T-helper 17 cell (primary cell): ENCODE measurements at regions not wholly inside any gene's neighbourhood (a gene's known extent, or its start where the extent isn't known, plus 50 kb on each side); places are given as distances from the start of the nearest gene placed in this dataset.
"Not testable (repeated sequence)": the region's sequence is repeated elsewhere in the genome, so short reads cannot be mapped to it uniquely, and the experiment has no call there.

ENCODE experiments used
- ATAC-seq: fragments of 150-1000 bp; cut with Tn5 transposase; 2 replicates; pipeline ENCODE4 v1.10.0; 2021; ENCODE audit warnings: mild to moderate bottlenecking, moderate library complexity
- DNase-seq, 3 donors: peaks; one replicate each; pipeline versions ENCODE4 v3.0.0 to v3.0.0-alpha.2; 2020 to 2021
- H3K9me3 ChIP-seq: one replicate; pipeline ENCODE4 v1.7.0; 2013; ENCODE audit warnings: low read length, mild to moderate bottlenecking; ENCODE audit not compliant: control insufficient read depth, poor library complexity, severe bottlenecking
- H3K27ac Mint-ChIP-seq: one replicate; pipeline ENCODE4 v1.8.0; 2022; ENCODE audit warnings: mild to moderate bottlenecking, moderate library complexity, mixed read lengths
- H3K27me3 Mint-ChIP-seq: one replicate; pipeline ENCODE4 v1.8.0; 2022; ENCODE audit warnings: mixed read lengths
- H3K36me3 Mint-ChIP-seq: one replicate; pipeline ENCODE4 v1.8.0; 2022; ENCODE audit warnings: low read depth, mixed read lengths
- H3K4me1 Mint-ChIP-seq: one replicate; pipeline ENCODE4 v1.8.0; 2022; ENCODE audit warnings: mild to moderate bottlenecking, mixed read lengths
- H3K4me3 Mint-ChIP-seq: one replicate; pipeline ENCODE4 v1.8.0; 2022; ENCODE audit warnings: mild to moderate bottlenecking, moderate library complexity, mixed read lengths

DNA sequence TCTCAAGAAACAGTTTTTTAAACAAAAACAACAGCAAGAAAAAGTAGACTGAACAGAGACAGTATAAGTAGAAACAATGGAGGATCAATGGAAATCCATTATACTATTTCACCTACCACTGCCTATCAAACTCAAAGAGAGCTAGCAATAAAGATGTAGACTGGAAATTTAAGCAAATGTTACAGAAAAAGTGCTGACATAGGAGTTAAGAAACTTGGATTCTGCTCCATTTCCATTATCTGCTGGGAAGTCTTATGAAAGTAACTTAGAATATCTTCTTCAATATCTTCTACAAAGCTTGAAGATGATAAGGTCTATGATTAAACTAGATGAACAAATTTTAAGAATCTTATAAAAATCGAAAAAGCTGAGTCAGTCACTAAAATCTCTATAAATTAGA lies 1469.8 kb upstream of the C9orf72 start:
- Mint-ChIP-seq H3K27me3 (no peaks in the 10 kb centered on the region), H3K36me3 (no peaks in the 10 kb centered on the region), H3K4me1 (no peaks in the 10 kb centered on the region), H3K4me3 (no peak overlapping the region), H3K27ac (no peak overlapping the region)
- DNase-seq (no peak), ATAC-seq (no peak)
- H3K9me3 ChIP-seq: no peaks in the 10 kb centered on the region

DNA sequence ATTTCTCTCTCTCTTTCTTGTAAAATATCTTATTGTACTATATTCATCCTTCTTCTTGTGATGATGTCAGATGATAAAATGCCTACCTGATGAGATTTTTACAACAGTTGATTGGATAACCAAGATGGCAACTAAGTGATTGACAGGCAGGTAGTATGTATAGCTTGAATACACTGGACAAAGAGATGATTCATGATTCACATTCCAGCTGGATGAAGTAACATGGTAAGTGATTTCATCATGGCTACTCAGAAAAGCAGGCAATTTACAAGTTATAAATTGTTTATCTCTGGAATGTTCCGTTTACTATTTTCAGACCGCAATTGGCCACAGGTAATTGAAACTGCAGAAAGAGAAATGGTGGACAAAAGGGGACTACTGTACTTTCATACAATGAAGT lies 1471.7 kb upstream of the C9orf72 start:
- no peak for ATAC-seq
- Mint-ChIP-seq H3K4me1 (no peaks in the 10 kb centered on the region), H3K27me3 (no peaks in the 10 kb centered on the region), H3K27ac (no peak overlapping the region), H3K36me3 (no peaks in the 10 kb centered on the region), H3K4me3 (no peak overlapping the region)
- H3K9me3 ChIP-seq: no peaks in the 10 kb centered on the region
- DNase-seq: no peak

DNA sequence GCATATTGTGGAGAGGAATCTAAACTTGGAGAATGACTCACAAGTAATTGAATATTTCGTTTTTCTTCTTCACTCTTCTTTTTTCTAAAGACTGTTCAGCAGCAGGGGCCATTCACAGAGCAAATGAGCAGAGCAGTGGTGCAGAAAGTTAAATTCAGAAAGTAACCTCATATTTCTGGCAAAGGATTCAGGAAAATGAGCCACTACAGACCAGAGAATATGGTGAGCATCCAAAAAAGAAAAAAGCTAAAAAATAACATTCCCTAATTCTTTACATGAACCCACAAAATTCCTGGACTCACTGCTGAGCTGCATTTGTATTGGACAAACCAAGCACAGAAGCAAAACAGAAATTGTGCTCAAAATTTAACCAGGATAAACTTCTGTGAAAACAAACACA lies 1486.8 kb upstream of the C9orf72 start:
- ATAC-seq (no peak), DNase-seq (no peak)
- Mint-ChIP-seq H3K4me1 (no peaks in the 10 kb centered on the region), H3K27ac (no peak overlapping the region), H3K36me3 (no peaks in the 10 kb centered on the region), H3K27me3 (no peaks in the 10 kb centered on the region), H3K4me3 (no peak overlapping the region)
- H3K9me3 ChIP-seq: no peaks in the 10 kb centered on the region

DNA sequence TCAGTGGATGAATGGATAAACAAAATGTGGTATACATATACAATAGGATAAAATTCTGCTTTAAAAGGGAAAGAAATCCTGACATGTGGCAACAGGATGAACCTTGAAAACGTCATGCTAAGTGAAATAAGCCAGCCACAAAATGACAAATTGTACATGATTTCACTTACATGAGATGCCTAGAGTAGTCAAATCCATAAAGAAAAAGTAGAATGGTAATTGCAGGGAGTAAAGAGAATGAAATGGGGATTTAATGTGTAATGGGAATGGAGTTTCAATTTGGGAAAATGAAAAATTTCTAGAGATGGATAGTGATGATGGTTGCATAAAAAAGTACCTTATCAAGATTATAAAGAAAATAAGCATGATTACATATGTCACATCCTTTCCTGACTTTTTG lies 1489.2 kb upstream of the C9orf72 start:
- no peaks in the 10 kb centered on the region for H3K4me1 Mint-ChIP-seq
- no peak for ATAC-seq
- H3K36me3 Mint-ChIP-seq: no peaks in the 10 kb centered on the region
- DNase-seq: no peak
- H3K4me3 Mint-ChIP-seq: no peak overlapping the region
- H3K27me3 Mint-ChIP-seq: no peaks in the 10 kb centered on the region
- H3K9me3 ChIP-seq: no peaks in the 10 kb centered on the region
- H3K27ac Mint-ChIP-seq: no peak overlapping the region

DNA sequence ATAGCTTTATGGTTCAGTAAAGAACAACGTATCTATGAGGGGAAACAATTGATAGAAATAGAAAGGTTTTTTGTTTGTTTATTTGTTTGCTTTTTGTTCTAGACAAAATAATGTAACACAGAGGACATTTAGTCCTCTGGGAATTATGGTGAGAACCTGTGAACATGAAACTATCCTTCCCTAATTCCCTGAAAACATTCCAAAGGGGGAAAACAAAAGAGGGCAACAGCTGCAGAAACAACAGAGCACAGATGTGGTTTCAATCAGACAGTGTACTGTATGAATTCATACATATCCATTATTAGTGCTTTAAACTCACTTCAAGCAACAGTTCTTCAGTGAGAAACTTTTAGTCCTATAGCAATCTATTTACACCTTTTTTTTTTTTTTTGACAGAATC lies 1489.8 kb upstream of the C9orf72 start:
- Mint-ChIP-seq H3K27me3 (no peaks in the 10 kb centered on the region), H3K36me3 (no peaks in the 10 kb centered on the region), H3K27ac (no peak overlapping the region), H3K4me1 (no peaks in the 10 kb centered on the region), H3K4me3 (no peak overlapping the region)
- DNase-seq (no peak), ATAC-seq (no peak)
- H3K9me3 ChIP-seq: no peaks in the 10 kb centered on the region

DNA sequence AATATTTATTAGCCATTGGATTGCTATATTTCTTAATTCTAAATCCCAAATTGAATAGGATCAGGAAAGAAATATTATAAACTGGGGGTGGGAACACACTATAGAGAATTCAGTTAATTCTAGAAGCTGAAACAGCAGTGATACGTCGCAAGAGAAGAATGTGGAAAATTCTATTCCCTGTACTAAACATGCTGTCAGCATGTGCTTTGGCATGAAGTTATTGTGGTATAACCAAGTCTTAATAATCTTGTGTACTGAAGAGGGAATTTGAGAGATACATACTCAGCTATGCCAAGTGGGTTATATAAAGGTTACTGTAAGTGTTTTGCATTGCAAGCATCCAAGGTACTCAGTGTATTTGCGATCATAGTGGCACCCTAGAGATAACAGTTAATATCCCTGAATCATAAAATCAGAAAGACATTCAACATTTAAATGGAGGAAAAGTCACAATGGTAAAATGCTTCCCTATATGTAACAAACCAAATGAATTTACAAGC lies 1492.9 kb upstream of the C9orf72 start:
- no peak for ATAC-seq

DNA sequence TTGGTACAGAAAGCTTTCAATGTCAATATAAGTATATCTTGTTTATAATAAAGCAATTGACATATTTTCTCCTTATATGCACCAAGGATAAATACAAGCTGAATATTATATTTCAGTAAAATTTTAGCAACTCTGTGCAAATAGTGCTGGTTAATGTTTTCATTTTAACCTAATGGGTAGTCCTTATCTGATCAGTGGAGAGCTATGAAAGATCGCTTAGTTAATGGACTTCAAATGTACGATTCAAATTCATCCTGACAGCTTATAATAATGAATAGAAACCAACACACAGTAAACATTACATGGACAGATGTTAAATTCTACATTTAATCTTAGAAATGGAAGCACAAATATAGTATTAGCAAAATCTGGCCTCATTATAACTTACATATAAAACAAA lies 1495.2 kb upstream of the C9orf72 start:
- Mint-ChIP-seq H3K36me3 (no peaks in the 10 kb centered on the region), H3K4me1 (no peaks in the 10 kb centered on the region), H3K27ac (no peak overlapping the region), H3K4me3 (no peak overlapping the region), H3K27me3 (no peaks in the 10 kb centered on the region)
- no peaks in the 10 kb centered on the region for H3K9me3 ChIP-seq
- no peak for ATAC-seq
- no peak for DNase-seq

More for the DNA sequence above, 1492.9 kb upstream of the C9orf72 start:
- Mint-ChIP-seq H3K27ac (no peak overlapping the region), H3K36me3 (no peaks in the 10 kb centered on the region), H3K4me3 (no peak overlapping the region), H3K27me3 (no peaks in the 10 kb centered on the region), H3K4me1 (no peaks in the 10 kb centered on the region)
- DNase-seq: no peak
- H3K9me3 ChIP-seq: no peaks in the 10 kb centered on the region

DNA sequence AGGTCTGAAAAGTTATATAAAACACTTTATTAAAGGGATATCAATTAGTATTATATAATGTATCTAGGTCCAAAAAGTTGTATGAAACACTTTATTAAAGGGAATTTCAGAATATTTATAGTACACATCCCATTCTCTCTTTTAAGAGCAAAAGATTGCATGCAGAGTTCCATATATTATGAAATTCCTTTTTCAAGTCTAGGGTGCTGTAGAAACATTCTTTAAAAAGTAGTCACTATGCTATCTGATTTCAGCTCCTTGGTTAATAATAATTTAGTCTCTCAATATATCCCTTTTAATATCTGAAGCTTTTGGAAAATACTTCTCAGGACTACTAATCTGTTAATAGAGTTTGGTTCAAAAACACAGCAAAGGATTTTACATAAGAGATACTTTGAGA lies 1496.1 kb upstream of the C9orf72 start:
- Mint-ChIP-seq H3K4me1 (no peaks in the 10 kb centered on the region), H3K27ac (no peak overlapping the region)

DNA sequence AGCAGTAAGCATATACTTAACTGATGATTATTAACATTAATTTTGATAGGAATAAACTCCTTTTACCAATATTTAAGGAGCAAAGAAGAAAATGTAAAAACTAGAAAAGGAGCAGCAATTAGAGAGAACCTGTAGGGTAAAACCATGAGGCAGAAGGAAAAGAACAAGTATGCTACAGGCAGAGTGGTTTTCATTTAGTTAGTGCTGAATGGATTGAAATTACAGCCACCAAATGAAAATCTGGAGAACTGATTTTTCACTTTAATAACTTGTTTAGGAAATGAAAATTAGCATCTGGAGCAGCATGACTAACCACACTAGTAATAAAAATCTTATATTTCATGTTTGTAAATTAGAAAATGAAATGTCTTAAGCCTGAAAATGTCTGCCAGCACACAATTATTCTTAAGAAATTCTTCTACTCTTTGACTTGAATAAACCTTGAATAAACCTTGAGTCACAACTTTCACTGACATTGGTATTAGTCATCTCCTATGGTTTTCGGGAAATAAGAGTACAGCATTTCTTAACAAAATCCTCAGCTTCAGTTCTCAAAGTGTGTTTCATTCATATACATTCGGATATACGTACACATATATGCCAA lies 1504.9 kb upstream of the C9orf72 start:
- H3K4me1 Mint-ChIP-seq: no peaks in the 10 kb centered on the region
- H3K4me3 Mint-ChIP-seq: no peak overlapping the region
- no peaks in the 10 kb centered on the region for H3K9me3 ChIP-seq
- no peak for DNase-seq
- no peaks in the 10 kb centered on the region for H3K36me3 Mint-ChIP-seq
- no peak overlapping the region for H3K27ac Mint-ChIP-seq
- H3K27me3 Mint-ChIP-seq: no peaks in the 10 kb centered on the region
- ATAC-seq: no peak

More for the DNA sequence above, 1496.1 kb upstream of the C9orf72 start:
- ATAC-seq (no peak), DNase-seq (no peak)
- no peaks in the 10 kb centered on the region for H3K9me3 ChIP-seq
- Mint-ChIP-seq H3K4me3 (no peak overlapping the region), H3K36me3 (no peaks in the 10 kb centered on the region), H3K27me3 (no peaks in the 10 kb centered on the region)

DNA sequence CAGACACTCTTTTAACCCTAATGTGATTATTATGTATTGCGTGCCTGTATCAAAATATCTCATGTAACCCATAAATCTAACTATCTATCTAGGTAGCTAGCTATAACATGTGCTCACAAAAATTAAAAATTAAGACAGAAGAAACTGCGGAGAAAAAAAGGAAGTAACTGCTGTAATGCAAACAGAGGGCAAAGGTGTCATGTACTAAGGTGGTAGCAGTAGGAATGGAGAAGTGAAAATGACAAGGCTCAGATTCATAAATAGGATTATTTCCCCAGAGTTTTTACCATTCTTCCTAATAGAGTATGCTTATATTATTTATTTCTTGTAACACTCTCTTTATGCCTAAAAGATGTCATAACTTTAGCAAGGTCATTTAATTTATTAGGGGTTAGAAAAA lies 1527.5 kb upstream of the C9orf72 start:
- DNase-seq (no peak), ATAC-seq (no peak)
- no peaks in the 10 kb centered on the region for H3K4me1 Mint-ChIP-seq
- H3K36me3 Mint-ChIP-seq: no peaks in the 10 kb centered on the region
- no peaks in the 10 kb centered on the region for H3K27me3 Mint-ChIP-seq
- no peak overlapping the region for H3K4me3 Mint-ChIP-seq
- no peaks in the 10 kb centered on the region for H3K9me3 ChIP-seq
- H3K27ac Mint-ChIP-seq: no peak overlapping the region

DNA sequence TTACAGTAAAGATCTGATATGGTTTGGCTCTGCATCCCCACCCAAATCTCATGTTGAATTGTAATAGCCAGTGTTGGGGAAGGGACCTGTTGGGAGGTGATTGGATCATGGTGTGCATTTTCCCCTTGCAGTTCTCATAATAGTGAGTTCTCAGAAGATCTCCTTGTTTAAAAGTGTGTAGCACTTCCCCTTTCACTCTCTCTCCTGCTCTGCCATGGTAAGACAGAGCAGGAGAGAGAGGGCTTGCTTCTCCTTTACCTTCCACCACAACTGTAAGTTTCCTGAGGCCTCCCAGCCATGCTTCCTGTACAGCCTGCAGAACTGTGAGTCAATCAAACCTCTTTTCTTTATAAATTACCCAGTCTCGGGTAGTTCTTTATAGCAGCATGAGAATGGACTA lies 1530.9 kb upstream of the C9orf72 start:
- H3K27ac Mint-ChIP-seq, H3K4me3 Mint-ChIP-seq, H3K27me3 Mint-ChIP-seq, DNase-seq, H3K36me3 Mint-ChIP-seq, H3K4me1 Mint-ChIP-seq, H3K9me3 ChIP-seq, ATAC-seq: not testable (repeated sequence)

DNA sequence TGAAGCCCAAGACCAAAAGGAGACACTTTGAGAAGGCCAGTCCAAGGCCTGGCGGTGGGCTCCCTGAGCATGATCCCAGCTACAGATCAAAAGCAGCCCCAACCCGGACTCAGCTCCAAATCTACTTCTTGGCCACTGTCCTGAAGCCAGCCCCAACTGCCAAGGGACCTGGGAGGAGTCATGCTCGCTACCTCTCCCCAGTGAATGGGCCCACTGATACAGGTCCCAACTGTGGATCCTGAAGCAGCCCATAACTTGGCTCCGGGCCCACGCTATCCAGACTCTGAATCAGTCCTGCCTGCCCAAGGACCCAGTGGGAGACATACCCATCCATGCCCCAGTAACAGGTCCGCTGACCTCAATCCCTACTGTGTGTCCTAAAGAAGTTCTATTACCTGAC lies 1545.3 kb upstream of the C9orf72 start:
- DNase-seq (peak in 1 of 3 donors; percentile 6), ATAC-seq (no peak)
- no peaks in the 10 kb centered on the region for H3K27me3 Mint-ChIP-seq
- H3K4me3 Mint-ChIP-seq: no peak overlapping the region
- no peaks in the 10 kb centered on the region for H3K36me3 Mint-ChIP-seq
- no peak overlapping the region for H3K27ac Mint-ChIP-seq
- H3K4me1 Mint-ChIP-seq: no peaks in the 10 kb centered on the region
- H3K9me3 ChIP-seq: no peaks in the 10 kb centered on the region

DNA sequence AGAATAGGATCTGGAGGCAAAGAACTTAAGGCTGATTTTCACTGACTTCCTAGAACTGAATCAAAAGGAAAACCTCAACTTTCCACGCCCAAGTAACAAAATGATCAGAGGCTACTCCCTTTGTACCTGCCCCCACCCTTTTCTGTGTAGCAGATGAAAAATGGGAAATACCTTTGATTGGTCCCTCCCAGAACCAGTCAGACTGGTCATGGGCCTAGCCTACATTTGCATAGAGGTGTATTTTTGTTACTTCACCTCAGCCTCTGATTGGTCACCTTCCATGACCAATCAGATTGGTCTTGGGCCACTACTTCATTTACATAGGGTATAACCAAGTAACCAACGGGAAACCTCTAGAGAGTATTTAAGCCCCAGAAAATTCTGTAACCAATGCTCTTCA lies 1553.5 kb upstream of the C9orf72 start:
- ATAC-seq (no peak), DNase-seq (no peak)
- H3K4me3 Mint-ChIP-seq: no peak overlapping the region
- no peaks in the 10 kb centered on the region for H3K27me3 Mint-ChIP-seq
- H3K27ac Mint-ChIP-seq: no peak overlapping the region
- no peaks in the 10 kb centered on the region for H3K4me1 Mint-ChIP-seq
- H3K36me3 Mint-ChIP-seq: no peaks in the 10 kb centered on the region
- no peaks in the 10 kb centered on the region for H3K9me3 ChIP-seq

DNA sequence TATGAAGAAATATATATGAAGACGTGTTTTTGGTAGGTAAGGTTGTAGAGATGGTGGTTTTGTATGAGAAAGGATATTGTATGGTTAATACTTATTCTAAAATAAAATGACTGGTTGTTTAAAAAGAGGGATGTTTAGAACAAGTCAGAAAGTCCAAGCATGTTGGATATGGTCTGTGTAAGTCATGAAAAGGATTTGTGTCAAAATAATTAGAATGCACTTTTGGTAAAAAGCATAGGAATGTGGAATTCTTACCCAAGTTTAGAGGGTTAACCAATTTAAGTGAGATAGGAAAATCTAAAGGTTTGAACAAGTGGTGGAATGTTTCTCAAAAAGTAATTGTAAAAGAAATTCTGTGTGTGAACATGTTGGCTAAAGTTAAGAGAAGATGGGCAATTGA lies 1556.5 kb upstream of the C9orf72 start:
- ATAC-seq: no peak
- H3K9me3 ChIP-seq: no peaks in the 10 kb centered on the region
- H3K27me3 Mint-ChIP-seq: no peaks in the 10 kb centered on the region
- no peak for DNase-seq
- no peaks in the 10 kb centered on the region for H3K36me3 Mint-ChIP-seq
- H3K4me3 Mint-ChIP-seq: no peak overlapping the region
- H3K4me1 Mint-ChIP-seq: no peaks in the 10 kb centered on the region
- no peak overlapping the region for H3K27ac Mint-ChIP-seq
